SW 1271 (cell line): ENCODE measurements at regions not wholly inside any gene's neighbourhood (a gene's known extent, or its start where the extent isn't known, plus 50 kb on each side); places are given as distances from the start of the nearest gene placed in this dataset.

ENCODE experiments used
- DNase-seq, 2 experiments: peaks; one replicate each; lab custom pipeline; 2025; lab: John Stamatoyannopoulos, UW

GRCh38 chr4:157882901-157883300 is 289.9 kb downstream of the GASK1B start:
- DNase-seq: no peak

- DNase-seq: no peak
These were observed 292.1 kb downstream of the GASK1B start for GRCh38 chr4:157880761-157881160.

- no peak for DNase-seq
These were observed 318.0 kb downstream of the GASK1B start for GRCh38 chr4:157854819-157855218.

GRCh38 chr4:157840648-157841047 is 332.2 kb downstream of the GASK1B start:
- no peak for DNase-seq

GRCh38 chr4:157840034-157840433 is 332.8 kb downstream of the GASK1B start:
- DNase-seq: no peak

DNA sequence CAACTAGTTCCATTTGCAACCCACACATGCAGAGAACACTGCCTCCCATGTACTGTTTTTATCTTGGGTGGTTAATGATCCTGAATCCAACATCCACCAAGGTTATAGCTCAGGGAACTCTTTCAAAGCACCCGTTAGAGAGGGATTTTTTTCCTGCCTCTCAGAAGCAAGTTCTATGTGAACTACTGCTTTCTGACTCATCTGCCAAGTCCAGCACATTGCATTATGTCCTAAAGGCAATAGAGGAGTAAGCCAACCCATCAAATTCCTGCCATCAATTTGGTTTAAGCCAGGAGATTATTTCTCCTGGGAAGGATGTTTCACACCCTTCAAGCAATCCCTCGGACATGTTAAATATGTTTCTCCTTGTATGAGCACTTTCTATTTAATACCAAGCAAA is 334.5 kb downstream of the GASK1B start:
- DNase-seq: no peak

DNA sequence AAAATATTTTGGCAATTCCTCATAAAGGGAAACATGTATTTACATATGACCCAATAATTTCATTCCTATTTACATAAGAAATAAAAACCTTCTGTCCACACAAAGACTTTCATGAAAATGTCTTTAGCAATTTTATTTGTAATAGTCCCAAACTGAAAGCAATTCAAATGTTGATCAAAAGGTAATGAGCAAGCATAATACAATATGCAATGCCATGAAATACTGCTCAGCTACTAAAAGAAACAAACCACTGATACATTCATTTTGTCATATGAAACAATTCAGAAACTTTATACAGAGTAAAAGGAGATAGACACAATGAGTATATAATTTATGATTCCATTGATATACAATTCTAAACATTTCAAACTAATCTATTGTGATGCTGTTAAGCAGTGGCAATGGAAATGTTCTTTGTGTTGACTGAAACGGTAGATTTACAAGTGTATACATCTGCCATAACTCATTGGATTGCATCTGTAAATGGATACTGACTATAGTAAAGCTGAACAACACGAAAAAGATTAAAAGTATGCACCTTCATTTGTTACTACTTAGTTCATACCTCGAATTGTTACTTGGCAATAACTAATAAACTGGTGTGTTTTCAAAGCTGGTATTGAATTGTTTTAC is 335.6 kb downstream of the GASK1B start:
- DNase-seq: no peak

DNA sequence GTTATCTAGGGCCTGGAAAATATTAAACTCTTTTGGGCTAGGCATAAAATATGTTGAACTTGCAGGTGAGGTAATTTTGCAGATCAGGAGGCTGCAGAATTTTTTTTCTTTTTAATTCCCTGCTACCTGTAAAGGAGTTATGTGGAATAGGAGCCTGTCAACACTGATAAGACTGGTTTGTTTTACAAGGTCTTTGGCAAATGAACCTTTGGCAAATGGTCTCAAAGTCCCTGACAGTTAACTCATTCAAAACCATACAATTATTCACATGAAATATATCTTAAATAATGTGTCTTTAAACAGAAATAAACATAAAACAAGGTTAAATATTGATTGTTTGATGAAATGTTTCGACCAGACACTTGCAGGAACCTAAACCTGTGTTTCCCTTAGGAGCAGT is 340.2 kb downstream of the GASK1B start:
- DNase-seq: no peak

- no peak for DNase-seq
These were observed 348.8 kb downstream of the GASK1B start for GRCh38 chr4:157824021-157824420.

DNA sequence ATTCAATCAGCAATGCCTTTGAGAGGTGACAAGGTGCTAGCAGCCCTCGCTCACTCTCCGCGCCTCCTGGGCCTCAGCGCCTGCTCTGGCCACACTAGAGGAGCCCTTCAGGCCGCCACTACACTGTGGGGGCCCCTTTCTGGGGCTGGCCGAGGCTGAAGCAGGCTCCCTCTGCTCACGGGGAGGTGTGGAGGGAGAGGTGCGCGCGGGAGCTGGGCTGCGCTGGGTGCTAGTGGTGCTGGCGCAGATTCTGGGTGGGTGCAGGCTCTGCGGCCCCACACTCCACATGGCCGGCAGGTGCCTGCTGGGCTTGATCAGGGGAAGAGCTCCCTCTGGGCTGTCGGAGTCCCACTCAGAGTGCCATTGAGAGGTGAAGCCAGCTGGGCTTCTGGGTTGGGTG is 351.0 kb downstream of the GASK1B start:
- DNase-seq: no peak

DNA sequence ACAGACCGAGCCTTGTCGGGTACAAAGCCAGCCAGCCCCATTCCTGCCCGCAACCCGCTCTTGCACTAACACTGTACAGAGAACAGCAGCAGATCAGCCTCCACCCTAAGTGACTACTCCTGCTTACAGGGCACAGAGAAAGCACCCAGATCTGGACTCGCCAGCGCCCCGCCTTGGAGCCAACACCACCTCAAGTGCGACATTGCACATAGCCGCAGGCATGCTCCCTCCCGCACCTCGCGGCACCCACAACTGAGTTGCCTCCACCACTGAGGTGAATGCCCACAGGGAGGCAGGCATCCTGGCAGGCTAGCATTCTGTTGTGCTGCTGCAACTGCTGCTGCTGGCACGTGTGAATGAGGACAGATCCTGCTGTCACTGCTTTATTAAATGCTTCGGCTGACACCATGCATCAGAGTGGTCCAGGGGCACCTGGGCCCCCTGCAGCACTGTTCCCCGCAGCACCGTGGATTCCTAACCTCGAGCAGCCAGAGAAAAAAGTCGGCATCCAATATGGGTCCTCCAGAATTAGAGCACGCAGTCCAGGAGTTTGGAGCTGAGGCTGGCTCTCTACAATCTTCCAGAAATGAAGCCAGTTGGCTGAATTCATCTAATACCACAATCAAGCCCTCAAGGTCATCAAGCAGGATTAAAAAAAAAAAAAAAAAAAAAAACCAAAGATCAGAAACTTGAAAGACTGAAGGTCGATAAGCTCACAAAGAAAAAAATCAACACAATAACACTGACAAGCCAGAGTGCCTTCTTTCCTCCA is 352.9 kb downstream of the GASK1B start:
- no peak for DNase-seq

GRCh38 chr4:157818946-157819692 is 353.7 kb downstream of the GASK1B start:
- no peak for DNase-seq

- DNase-seq: no peak
These were observed 362.6 kb downstream of the GASK1B start for GRCh38 chr4:157810137-157810774.

DNA sequence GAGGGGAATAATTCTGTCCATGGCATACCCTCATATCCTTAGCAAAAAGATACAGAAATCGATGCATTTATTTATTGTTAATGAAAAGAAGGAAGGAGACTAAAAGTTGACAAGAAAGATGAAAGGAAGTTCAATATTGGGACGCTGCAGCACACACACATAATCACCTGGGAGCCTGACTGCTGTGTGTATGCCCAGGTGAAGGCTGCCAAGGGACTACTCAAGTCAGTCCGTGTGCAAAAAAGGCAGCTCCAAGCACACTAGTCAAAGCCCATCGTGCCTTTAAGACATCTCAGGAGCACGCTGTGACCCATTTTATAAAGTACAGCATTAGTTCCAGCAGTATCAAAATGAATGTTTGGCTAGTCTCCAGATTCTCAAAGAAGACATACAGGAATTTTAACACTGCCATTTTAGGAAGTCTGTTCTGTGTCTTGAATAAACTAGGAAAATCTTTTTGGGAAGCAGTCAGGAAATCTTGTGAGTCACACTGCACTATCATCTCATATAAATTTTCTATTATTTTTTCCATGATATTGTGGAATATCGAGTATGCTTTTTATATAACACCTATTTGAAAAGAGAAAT is 363.9 kb downstream of the GASK1B start:
- DNase-seq: no peak

GRCh38 chr4:157806184-157806583 is 366.6 kb downstream of the GASK1B start:
- no peak for DNase-seq

DNA sequence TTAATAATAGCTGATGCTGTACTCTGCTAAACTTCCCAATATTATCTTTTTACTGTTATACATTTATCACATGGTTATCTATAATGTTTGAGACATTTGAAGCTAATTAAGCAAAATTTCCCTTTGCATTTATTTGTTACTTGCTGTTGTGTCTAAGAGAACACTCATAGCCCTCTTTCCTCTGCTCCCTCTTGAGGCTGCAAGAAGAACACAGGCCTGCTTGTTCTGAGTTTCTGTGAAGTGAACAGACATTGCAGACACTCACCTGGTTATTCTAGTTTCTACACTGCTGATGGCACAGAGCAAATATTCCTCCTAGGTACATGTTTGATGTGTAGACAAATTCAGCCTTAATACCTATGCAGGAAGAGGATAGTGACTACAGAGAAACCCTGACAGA is 367.8 kb downstream of the GASK1B start:
- no peak for DNase-seq

- DNase-seq: no peak
These were observed 368.8 kb downstream of the GASK1B start for GRCh38 chr4:157803845-157804521.

DNA sequence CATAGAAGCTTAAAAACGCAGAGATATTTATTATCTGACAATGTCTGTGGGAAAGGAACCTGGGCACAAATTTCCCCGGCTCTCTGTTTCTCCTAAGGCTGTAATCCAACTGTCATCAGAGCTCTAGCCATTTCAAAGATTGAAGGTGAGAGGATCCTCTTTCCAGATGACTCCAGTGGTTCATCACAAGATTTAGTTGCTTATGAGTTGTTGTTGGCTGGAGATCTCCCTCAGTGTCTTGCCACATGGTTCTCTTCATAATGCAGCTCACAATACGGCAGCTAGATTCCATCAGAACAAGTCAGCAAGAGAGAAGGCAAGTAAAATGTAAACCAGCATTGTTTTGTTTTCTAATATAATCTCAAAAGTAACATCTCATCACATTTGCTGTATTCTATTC is 369.4 kb downstream of the GASK1B start:
- no peak for DNase-seq

DNA sequence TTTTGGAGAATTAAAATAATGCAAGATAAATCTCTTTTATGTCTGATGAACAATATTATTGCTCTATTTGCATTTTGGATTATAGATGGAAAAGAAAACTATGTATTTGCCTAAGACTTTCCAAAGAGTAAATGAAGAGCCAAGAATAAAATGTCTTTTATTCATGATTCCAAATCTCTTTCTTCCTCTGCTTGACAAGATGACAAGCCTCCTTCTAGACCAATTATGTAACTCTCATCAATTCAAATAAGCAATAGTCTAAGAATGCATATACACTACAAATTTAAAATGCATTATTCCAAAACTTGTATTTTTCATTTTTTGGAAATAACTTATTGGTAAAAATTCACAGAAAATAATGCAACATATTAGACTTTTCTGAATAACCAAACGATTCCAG is 377.3 kb downstream of the GASK1B start:
- no peak for DNase-seq

DNA sequence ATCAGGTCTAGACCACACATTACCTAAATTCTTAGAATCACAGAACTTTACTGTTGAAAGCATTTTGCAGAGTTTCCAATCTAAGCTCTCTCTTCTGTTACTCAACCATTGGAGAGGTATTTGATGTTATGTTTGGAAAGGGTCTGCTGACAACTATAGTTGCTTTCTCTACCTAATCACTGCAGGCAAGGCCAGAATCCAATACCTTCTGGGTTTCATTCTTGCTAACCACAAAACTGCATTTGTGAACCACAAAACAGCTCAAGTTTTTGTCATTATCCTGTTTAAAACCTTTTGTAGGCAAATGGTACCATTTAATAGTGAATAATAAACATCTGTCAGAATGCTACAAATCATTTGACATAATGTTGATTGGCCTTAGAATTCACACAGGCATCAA is 380.1 kb downstream of the GASK1B start:
- DNase-seq: no peak

GRCh38 chr4:157791236-157791635 is 381.6 kb downstream of the GASK1B start:
- DNase-seq: no peak

- DNase-seq: no peak
These were observed 385.2 kb downstream of the GASK1B start for GRCh38 chr4:157787618-157788017.
